ENCODE measurements at regions not wholly inside any gene's neighbourhood (a gene's known extent, or its start where the extent isn't known, plus 50 kb on each side); places are given as distances from the start of the nearest gene placed in this dataset.
"Not testable (repeated sequence)": the region's sequence is repeated elsewhere in the genome, so short reads cannot be mapped to it uniquely, and the experiment has no call there.

- H3K27ac Mint-ChIP-seq; H3K4me1 Mint-ChIP-seq (ENCODE audit: low read depth); H3K36me3 Mint-ChIP-seq (ENCODE audit: low read depth); H3K27me3 Mint-ChIP-seq; H3K9me3 Mint-ChIP-seq; DNase-seq; H3K4me3 Mint-ChIP-seq: not testable (repeated sequence)
Observed at GRCh38 chr6:121740188-121740587, 304.7 kb downstream of the GJA1 start.

- Mint-ChIP-seq H3K27me3 (no peaks in the 10 kb centered on the region), H3K27ac (no peak overlapping the region), H3K36me3 (ENCODE audit: low read depth) (no peaks in the 10 kb centered on the region), H3K9me3 (no peaks in the 10 kb centered on the region), H3K4me1 (ENCODE audit: low read depth) (no peaks in the 10 kb centered on the region), H3K4me3 (no peak overlapping the region)
- no peak for DNase-seq
Observed at GRCh38 chr6:121743691-121744090, 308.2 kb downstream of the GJA1 start.

GRCh38 chr6:121748376-121748775 lies 312.9 kb downstream of the GJA1 start:
- DNase-seq: no peak
- H3K4me1 Mint-ChIP-seq (ENCODE audit: low read depth): no peaks in the 10 kb centered on the region
- no peaks in the 10 kb centered on the region for H3K36me3 Mint-ChIP-seq (ENCODE audit: low read depth)
- H3K27ac Mint-ChIP-seq: no peak overlapping the region
- H3K27me3 Mint-ChIP-seq: no peaks in the 10 kb centered on the region
- H3K9me3 Mint-ChIP-seq: no peaks in the 10 kb centered on the region
- no peak overlapping the region for H3K4me3 Mint-ChIP-seq

- Mint-ChIP-seq H3K27ac (no peak overlapping the region), H3K36me3 (ENCODE audit: low read depth) (no peaks in the 10 kb centered on the region), H3K4me3 (no peak overlapping the region), H3K27me3 (no peaks in the 10 kb centered on the region), H3K9me3 (no peaks in the 10 kb centered on the region), H3K4me1 (ENCODE audit: low read depth) (no peaks in the 10 kb centered on the region)
- DNase-seq: no peak
Observed at GRCh38 chr6:121748850-121749249, 313.4 kb downstream of the GJA1 start.

GRCh38 chr6:121755485-121755884 lies 320.0 kb downstream of the GJA1 start:
- Mint-ChIP-seq H3K27me3 (no peaks in the 10 kb centered on the region), H3K4me3 (no peak overlapping the region), H3K9me3 (no peaks in the 10 kb centered on the region), H3K4me1 (ENCODE audit: low read depth) (no peaks in the 10 kb centered on the region), H3K36me3 (ENCODE audit: low read depth) (no peaks in the 10 kb centered on the region), H3K27ac (no peak overlapping the region)
- DNase-seq: no peak

GRCh38 chr6:121756666-121757065 lies 321.2 kb downstream of the GJA1 start:
- no peaks in the 10 kb centered on the region for H3K27me3 Mint-ChIP-seq
- no peak overlapping the region for H3K27ac Mint-ChIP-seq
- H3K4me1 Mint-ChIP-seq (ENCODE audit: low read depth): no peaks in the 10 kb centered on the region

GRCh38 chr6:121759370-121759769 lies 323.9 kb downstream of the GJA1 start:
- H3K4me1 Mint-ChIP-seq (ENCODE audit: low read depth): no peaks in the 10 kb centered on the region
- no peak overlapping the region for H3K4me3 Mint-ChIP-seq
- H3K9me3 Mint-ChIP-seq: no peaks in the 10 kb centered on the region
- no peak overlapping the region for H3K27ac Mint-ChIP-seq
- no peaks in the 10 kb centered on the region for H3K27me3 Mint-ChIP-seq
- no peak for DNase-seq
- H3K36me3 Mint-ChIP-seq (ENCODE audit: low read depth): no peaks in the 10 kb centered on the region

More at GRCh38 chr6:121756666-121757065, 321.2 kb downstream of the GJA1 start:
- DNase-seq: no peak
- Mint-ChIP-seq H3K36me3 (ENCODE audit: low read depth) (no peaks in the 10 kb centered on the region), H3K4me3 (no peak overlapping the region), H3K9me3 (no peaks in the 10 kb centered on the region)

GRCh38 chr6:121760191-121760590 lies 324.7 kb downstream of the GJA1 start:
- Mint-ChIP-seq H3K27ac (no peak overlapping the region), H3K9me3 (no peaks in the 10 kb centered on the region), H3K4me1 (ENCODE audit: low read depth) (no peaks in the 10 kb centered on the region), H3K27me3 (no peaks in the 10 kb centered on the region), H3K4me3 (no peak overlapping the region), H3K36me3 (ENCODE audit: low read depth) (no peaks in the 10 kb centered on the region)
- DNase-seq: no peak

- Mint-ChIP-seq H3K27me3 (no peaks in the 10 kb centered on the region), H3K4me1 (ENCODE audit: low read depth) (no peaks in the 10 kb centered on the region), H3K9me3 (no peaks in the 10 kb centered on the region), H3K36me3 (ENCODE audit: low read depth) (no peaks in the 10 kb centered on the region), H3K27ac (no peak overlapping the region), H3K4me3 (no peak overlapping the region)
- no peak for DNase-seq
Observed at GRCh38 chr6:121760745-121761144, 325.3 kb downstream of the GJA1 start.

- Mint-ChIP-seq H3K4me3 (no peak overlapping the region), H3K27ac (no peak overlapping the region), H3K9me3 (no peaks in the 10 kb centered on the region), H3K27me3 (no peaks in the 10 kb centered on the region), H3K36me3 (ENCODE audit: low read depth) (no peaks in the 10 kb centered on the region), H3K4me1 (ENCODE audit: low read depth) (no peaks in the 10 kb centered on the region)
- DNase-seq: no peak
Observed at GRCh38 chr6:121764493-121764892, 329.0 kb downstream of the GJA1 start.

GRCh38 chr6:121765060-121765459 lies 329.6 kb downstream of the GJA1 start:
- Mint-ChIP-seq H3K4me1 (ENCODE audit: low read depth) (no peaks in the 10 kb centered on the region), H3K27me3 (no peaks in the 10 kb centered on the region), H3K4me3 (no peak overlapping the region), H3K36me3 (ENCODE audit: low read depth) (no peaks in the 10 kb centered on the region), H3K27ac (no peak overlapping the region), H3K9me3 (no peaks in the 10 kb centered on the region)
- DNase-seq: no peak

- H3K27me3 Mint-ChIP-seq: no peaks in the 10 kb centered on the region
- DNase-seq: no peak
- peaks cover 4% of the 10 kb centered on the region for H3K9me3 Mint-ChIP-seq
- no peak overlapping the region for H3K27ac Mint-ChIP-seq
- H3K4me1 Mint-ChIP-seq (ENCODE audit: low read depth): peaks cover 15% of the 10 kb centered on the region
- H3K36me3 Mint-ChIP-seq (ENCODE audit: low read depth): no peaks in the 10 kb centered on the region
- H3K4me3 Mint-ChIP-seq: no peak overlapping the region
Observed at GRCh38 chr6:121767211-121767610, 331.8 kb downstream of the GJA1 start.

GRCh38 chr6:121770943-121771342 lies 335.5 kb downstream of the GJA1 start:
- Mint-ChIP-seq H3K36me3 (ENCODE audit: low read depth) (no peaks in the 10 kb centered on the region), H3K9me3 (peaks cover 4% of the 10 kb centered on the region), H3K27me3 (no peaks in the 10 kb centered on the region), H3K4me1 (ENCODE audit: low read depth) (peaks cover 18% of the 10 kb centered on the region), H3K4me3 (no peak overlapping the region), H3K27ac (no peak overlapping the region)
- DNase-seq: no peak

GRCh38 chr6:121771937-121772720 lies 336.7 kb downstream of the GJA1 start:
- peaks cover 4% of the 10 kb centered on the region for H3K9me3 Mint-ChIP-seq
- H3K4me1 Mint-ChIP-seq (ENCODE audit: low read depth): peaks cover 18% of the 10 kb centered on the region
- no peaks in the 10 kb centered on the region for H3K27me3 Mint-ChIP-seq
- no peak overlapping the region for H3K4me3 Mint-ChIP-seq
- no peaks in the 10 kb centered on the region for H3K36me3 Mint-ChIP-seq (ENCODE audit: low read depth)
- peak overlapping the region; percentile 20 for H3K27ac Mint-ChIP-seq
- DNase-seq: no peak

- no peak overlapping the region for H3K27ac Mint-ChIP-seq
- no peaks in the 10 kb centered on the region for H3K36me3 Mint-ChIP-seq (ENCODE audit: low read depth)
- peaks cover 9% of the 10 kb centered on the region for H3K9me3 Mint-ChIP-seq
- H3K27me3 Mint-ChIP-seq: no peaks in the 10 kb centered on the region
- H3K4me3 Mint-ChIP-seq: no peak overlapping the region
- H3K4me1 Mint-ChIP-seq (ENCODE audit: low read depth): peaks cover 14% of the 10 kb centered on the region
- DNase-seq: no peak
Observed at GRCh38 chr6:121776054-121776453, 340.6 kb downstream of the GJA1 start.
